ENCODE measurements at regions not wholly inside any gene's neighbourhood (a gene's known extent, or its start where the extent isn't known, plus 50 kb on each side); places are given as distances from the start of the nearest gene placed in this dataset.

- H3K4me3 ChIP-seq (ENCODE audit: low read length): no peak overlapping the region
- no peak for TF ChIP-seq CTCF (conservative IDR thresholded peaks at IDR 0.05; ENCODE audit: low read length)
- no peak for DNase-seq (ENCODE audit: low read depth)
Observed at GRCh38 chr14:84351646-84352045, 1178.3 kb upstream of the FLRT2 start.

- H3K4me3 ChIP-seq (ENCODE audit: low read length): no peak overlapping the region
- no peak for DNase-seq (ENCODE audit: low read depth)
- no peak for TF ChIP-seq CTCF (conservative IDR thresholded peaks at IDR 0.05; ENCODE audit: low read length)
Observed at GRCh38 chr14:84361476-84361875, 1168.5 kb upstream of the FLRT2 start.

GRCh38 chr14:84375235-84375634 lies 1154.7 kb upstream of the FLRT2 start:
- H3K4me3 ChIP-seq (ENCODE audit: low read length): no peak overlapping the region
- DNase-seq (ENCODE audit: low read depth): no peak
- no peak for TF ChIP-seq CTCF (conservative IDR thresholded peaks at IDR 0.05; ENCODE audit: low read length)

- no peak for TF ChIP-seq CTCF (conservative IDR thresholded peaks at IDR 0.05; ENCODE audit: low read length)
- H3K4me3 ChIP-seq (ENCODE audit: low read length): no peak overlapping the region
- no peak for DNase-seq (ENCODE audit: low read depth)
Observed at GRCh38 chr14:84390010-84390409, 1139.9 kb upstream of the FLRT2 start.

GRCh38 chr14:84397631-84398030 lies 1132.3 kb upstream of the FLRT2 start:
- no peak for TF ChIP-seq CTCF (conservative IDR thresholded peaks at IDR 0.05; ENCODE audit: low read length)
- no peak for DNase-seq (ENCODE audit: low read depth)
- H3K4me3 ChIP-seq (ENCODE audit: low read length): no peak overlapping the region

- TF ChIP-seq CTCF (conservative IDR thresholded peaks at IDR 0.05; ENCODE audit: low read length): no peak
- no peak overlapping the region for H3K4me3 ChIP-seq (ENCODE audit: low read length)
- no peak for DNase-seq (ENCODE audit: low read depth)
Observed at GRCh38 chr14:84399296-84399910, 1130.5 kb upstream of the FLRT2 start.

GRCh38 chr14:84401631-84402030 lies 1128.3 kb upstream of the FLRT2 start:
- TF ChIP-seq CTCF (conservative IDR thresholded peaks at IDR 0.05; ENCODE audit: low read length): no peak
- no peak for DNase-seq (ENCODE audit: low read depth)
- no peak overlapping the region for H3K4me3 ChIP-seq (ENCODE audit: low read length)
